ENCODE measurements at regions not wholly inside any gene's neighbourhood (a gene's known extent, or its start where the extent isn't known, plus 50 kb on each side); places are given as distances from the start of the nearest gene placed in this dataset.

DNA sequence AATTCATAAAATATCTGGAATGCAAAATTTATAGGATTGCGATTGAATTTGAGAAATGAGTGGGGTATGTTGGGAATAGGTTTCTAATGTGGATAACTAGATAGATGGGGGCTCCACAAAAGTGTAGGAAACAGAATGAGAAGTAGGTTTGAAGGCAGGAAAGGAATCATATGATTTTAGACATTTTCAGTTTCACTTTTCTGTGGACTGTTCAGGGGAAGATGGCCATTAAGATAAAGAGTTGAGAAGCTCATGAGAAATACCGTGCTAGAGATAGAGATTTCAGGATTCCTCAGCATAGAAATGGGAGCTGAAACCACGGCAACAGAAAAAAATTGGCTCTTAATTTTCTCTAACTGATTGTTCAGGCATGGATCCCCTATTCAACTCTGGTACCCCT lies 163.4 kb upstream of the CD180 start:
- TF ChIP-seq POLR2A (IDR thresholded peaks at IDR 0.05): no peak
- TF ChIP-seq, protein P1, sequence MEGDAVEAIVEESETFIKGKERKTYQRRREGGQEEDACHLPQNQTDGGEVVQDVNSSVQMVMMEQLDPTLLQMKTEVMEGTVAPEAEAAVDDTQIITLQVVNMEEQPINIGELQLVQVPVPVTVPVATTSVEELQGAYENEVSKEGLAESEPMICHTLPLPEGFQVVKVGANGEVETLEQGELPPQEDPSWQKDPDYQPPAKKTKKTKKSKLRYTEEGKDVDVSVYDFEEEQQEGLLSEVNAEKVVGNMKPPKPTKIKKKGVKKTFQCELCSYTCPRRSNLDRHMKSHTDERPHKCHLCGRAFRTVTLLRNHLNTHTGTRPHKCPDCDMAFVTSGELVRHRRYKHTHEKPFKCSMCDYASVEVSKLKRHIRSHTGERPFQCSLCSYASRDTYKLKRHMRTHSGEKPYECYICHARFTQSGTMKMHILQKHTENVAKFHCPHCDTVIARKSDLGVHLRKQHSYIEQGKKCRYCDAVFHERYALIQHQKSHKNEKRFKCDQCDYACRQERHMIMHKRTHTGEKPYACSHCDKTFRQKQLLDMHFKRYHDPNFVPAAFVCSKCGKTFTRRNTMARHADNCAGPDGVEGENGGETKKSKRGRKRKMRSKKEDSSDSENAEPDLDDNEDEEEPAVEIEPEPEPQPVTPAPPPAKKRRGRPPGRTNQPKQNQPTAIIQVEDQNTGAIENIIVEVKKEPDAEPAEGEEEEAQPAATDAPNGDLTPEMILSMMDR (IDR thresholded peaks at IDR 0.05): no peak

Data from tibial nerve (tissue), 3 donors.